Activated B cell treated with CpG ODN at 0.5 μM for 24 hours (primary cell): ENCODE measurements at regions not wholly inside any gene's neighbourhood (a gene's known extent, or its start where the extent isn't known, plus 50 kb on each side); places are given as distances from the start of the nearest gene placed in this dataset.

Experiments used
- ATAC-seq: fragments of 200-7000 bp; cut with Tn5 transposase; one replicate; pipeline ENCODE4 v1.10.0; 2021; ENCODE audit warnings: low read depth, mild to moderate bottlenecking, moderate library complexity
- CTCF ChIA-PET: fragments of 350-600 bp; sonication (Branson Sonifier 250); formaldehyde crosslinking; loops from one replicate; lab custom pipeline; 2021; ENCODE audit warnings: antibody characterized with exemption; lab: Charles Lee
- POLR2A ChIA-PET: fragments of 350-600 bp; sonication (Branson Sonifier 250); formaldehyde crosslinking; loops from one replicate; lab custom pipeline; 2021; ENCODE audit warnings: antibody characterized with exemption; lab: Charles Lee
- DNase-seq: peaks from one replicate; pipeline ENCODE4 v3.0.0; 2022
- H3K27ac Mint-ChIP-seq: one replicate; pipeline ENCODE4 v1.8.0; 2020; ENCODE audit warnings: mixed read lengths
- H3K27me3 Mint-ChIP-seq: one replicate; pipeline ENCODE4 v1.8.0; 2021; ENCODE audit warnings: mixed read lengths
- H3K36me3 Mint-ChIP-seq: one replicate; pipeline ENCODE4 v1.8.0; 2021; ENCODE audit warnings: low read depth, mixed read lengths
- H3K4me1 Mint-ChIP-seq: one replicate; pipeline ENCODE4 v1.8.0; 2021; ENCODE audit warnings: mixed read lengths
- H3K4me3 Mint-ChIP-seq: one replicate; pipeline ENCODE4 v1.8.0; 2020; ENCODE audit warnings: mild to moderate bottlenecking, mixed read lengths
- H3K9me3 Mint-ChIP-seq: one replicate; pipeline ENCODE4 v1.8.0; 2020; ENCODE audit warnings: mixed read lengths
- intact Hi-C: fragments of 100-400 bp; cut with micrococcal nuclease; formaldehyde crosslinking; loops from one replicate; pipeline ENCODE4 v1.15.1; 2024
- TF ChIP-seq, protein P1 (sequence below): fragments of 200-600 bp; IDR thresholded peaks from one replicate; pipeline ENCODE4 v1.8.0; 2022; ENCODE audit warnings: antibody characterized with exemption, mild to moderate bottlenecking

DNA sequence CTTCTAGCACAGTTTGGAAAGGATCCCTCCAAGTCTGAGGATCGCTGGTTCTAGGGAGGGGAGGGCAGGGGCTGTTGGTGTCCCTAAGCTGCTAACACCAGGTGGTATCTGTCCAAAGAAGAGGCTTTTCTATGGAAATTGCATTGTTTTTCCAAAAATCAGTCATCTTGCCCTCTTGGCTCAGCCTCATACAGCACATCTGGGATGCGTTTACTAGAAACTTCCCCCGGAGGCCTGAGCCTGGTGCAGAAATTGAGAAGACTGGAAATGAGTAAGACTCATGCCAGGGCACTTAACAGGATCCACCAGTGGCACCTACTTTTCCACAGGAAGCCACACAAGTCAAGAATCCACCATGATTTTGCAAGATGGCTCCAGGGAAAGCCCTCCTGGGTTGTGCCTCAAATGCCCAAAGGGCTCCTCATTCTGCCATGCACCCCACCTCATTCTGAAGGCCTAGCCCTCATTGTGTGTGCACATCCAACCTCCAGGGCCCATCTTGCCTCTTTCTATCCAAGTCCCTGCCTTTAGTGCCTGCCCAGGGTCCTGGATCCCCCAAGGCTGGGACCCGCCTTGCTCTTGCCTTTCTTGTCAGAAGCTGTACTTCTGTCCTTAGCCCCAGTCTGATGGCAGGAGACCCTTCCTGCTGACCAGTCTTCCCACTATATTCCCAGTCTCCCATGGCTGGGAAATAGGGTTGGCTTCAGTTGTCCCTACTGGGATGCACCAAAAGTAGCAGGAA is 97.6 kb downstream of the MRPL14 start:
- DNase-seq (no peak), ATAC-seq (no peak)
- intact Hi-C loops = no loop called here
- TF ChIP-seq, protein P1, sequence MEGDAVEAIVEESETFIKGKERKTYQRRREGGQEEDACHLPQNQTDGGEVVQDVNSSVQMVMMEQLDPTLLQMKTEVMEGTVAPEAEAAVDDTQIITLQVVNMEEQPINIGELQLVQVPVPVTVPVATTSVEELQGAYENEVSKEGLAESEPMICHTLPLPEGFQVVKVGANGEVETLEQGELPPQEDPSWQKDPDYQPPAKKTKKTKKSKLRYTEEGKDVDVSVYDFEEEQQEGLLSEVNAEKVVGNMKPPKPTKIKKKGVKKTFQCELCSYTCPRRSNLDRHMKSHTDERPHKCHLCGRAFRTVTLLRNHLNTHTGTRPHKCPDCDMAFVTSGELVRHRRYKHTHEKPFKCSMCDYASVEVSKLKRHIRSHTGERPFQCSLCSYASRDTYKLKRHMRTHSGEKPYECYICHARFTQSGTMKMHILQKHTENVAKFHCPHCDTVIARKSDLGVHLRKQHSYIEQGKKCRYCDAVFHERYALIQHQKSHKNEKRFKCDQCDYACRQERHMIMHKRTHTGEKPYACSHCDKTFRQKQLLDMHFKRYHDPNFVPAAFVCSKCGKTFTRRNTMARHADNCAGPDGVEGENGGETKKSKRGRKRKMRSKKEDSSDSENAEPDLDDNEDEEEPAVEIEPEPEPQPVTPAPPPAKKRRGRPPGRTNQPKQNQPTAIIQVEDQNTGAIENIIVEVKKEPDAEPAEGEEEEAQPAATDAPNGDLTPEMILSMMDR = no peak
- no peaks in the 10 kb centered on the region for H3K4me1 Mint-ChIP-seq
- no peak overlapping the region for H3K27ac Mint-ChIP-seq
- no peaks in the 10 kb centered on the region for H3K36me3 Mint-ChIP-seq
- ChIA-PET CTCF (no interaction called here), POLR2A (no interaction called here)
- no peaks in the 10 kb centered on the region for H3K9me3 Mint-ChIP-seq
- peaks cover 30% of the 10 kb centered on the region for H3K27me3 Mint-ChIP-seq
- no peak overlapping the region for H3K4me3 Mint-ChIP-seq

DNA sequence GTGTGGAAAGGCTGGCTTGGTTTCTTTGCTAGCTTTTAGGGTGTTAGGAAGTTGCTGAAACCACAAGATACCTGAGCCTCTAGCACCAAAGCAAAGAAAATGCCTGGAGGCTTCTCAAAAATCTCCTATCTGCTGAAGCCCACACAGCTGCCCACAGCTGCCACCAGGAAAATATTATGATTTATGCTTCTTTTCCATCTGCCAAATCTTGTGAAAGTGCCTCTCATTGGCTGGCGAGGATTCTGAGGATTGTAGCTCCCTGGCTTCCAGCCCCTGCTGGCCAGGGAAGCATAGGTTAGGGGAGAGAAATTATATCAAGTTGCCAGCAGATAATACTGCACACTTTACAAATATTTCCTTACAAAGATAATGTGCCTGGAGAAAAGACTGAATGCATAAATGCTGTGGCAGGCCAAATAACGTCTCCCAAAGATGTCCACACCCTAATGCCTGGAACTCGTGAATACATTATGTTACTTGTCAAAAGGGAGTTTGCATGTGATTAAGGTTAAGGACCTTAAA is 98.4 kb downstream of the MRPL14 start:
- H3K27ac Mint-ChIP-seq = no peak overlapping the region
- CTCF ChIA-PET = no interaction called here
- no peaks in the 10 kb centered on the region for H3K9me3 Mint-ChIP-seq
- H3K4me3 Mint-ChIP-seq = no peak overlapping the region
- no peaks in the 10 kb centered on the region for H3K4me1 Mint-ChIP-seq
- ATAC-seq = no peak
- no peaks in the 10 kb centered on the region for H3K36me3 Mint-ChIP-seq
- H3K27me3 Mint-ChIP-seq = peaks cover 30% of the 10 kb centered on the region
- TF ChIP-seq, protein P1 = no peak
- intact Hi-C loops = no loop called here
- no peak for DNase-seq
- POLR2A ChIA-PET = interaction anchor here (0.7 kb wide), 1 partner anchor 115 kb away, joined by 7 read pairs; no protein-coding TSS in a partner anchor

DNA sequence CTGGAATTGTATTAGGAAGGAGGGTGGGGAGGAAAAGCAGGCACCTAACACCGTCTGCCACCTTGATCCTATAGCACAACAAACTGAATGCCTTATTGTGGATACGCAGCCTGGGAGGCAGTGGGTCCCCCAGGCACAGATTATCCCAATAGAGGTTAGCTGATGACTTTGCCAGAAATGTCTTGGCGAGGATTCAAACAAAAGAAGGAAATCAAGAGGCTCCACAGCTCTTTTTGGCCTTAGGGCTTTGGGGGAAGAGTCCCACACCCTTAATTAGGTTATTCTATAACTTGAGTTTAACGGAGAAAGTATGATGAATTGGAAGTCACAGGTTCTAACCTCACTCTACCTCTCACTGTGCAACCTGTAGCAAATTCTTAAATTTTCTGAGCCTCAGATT is 102.0 kb downstream of the MRPL14 start:
- H3K4me1 Mint-ChIP-seq = no peaks in the 10 kb centered on the region
- TF ChIP-seq, protein P1 = no peak
- ChIA-PET CTCF (no interaction called here), POLR2A (no interaction called here)
- peaks cover 33% of the 10 kb centered on the region for H3K27me3 Mint-ChIP-seq
- H3K27ac Mint-ChIP-seq = no peak overlapping the region
- no peaks in the 10 kb centered on the region for H3K36me3 Mint-ChIP-seq
- no peak for DNase-seq
- H3K4me3 Mint-ChIP-seq = no peak overlapping the region
- intact Hi-C loops = no loop called here
- no peaks in the 10 kb centered on the region for H3K9me3 Mint-ChIP-seq
- no peak for ATAC-seq

DNA sequence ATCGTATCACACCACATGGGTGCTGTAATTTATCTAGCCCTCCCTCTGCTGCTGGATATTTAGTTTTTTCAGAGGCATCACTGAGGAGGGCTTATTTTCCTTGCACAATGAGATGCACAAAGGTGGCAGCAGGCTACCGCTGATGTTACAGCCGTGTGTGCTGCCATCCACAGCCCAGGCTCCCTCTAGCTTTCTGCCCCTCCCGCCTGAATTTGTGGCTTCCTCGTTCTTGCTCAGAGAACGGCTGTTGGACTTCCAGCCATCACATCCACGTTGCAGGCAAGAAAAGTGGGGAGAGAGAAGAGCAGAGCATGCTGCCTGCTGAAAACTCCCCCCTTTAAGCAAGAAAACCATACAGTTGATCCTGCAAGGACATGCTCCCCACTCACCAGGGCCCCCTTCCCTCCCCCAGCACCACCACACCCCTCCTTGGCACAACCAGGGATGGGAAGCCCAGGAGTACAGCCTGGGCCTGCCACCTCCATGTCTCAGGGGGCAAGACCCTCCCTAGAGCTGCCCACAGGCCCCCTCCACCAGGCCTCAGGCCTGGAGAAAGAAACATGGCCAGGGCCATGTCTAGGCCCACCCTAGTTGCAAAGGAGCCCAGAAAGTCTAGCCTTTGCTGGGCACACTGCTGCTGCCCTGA is 102.6 kb downstream of the MRPL14 start:
- H3K36me3 Mint-ChIP-seq = no peaks in the 10 kb centered on the region
- no peak overlapping the region for H3K27ac Mint-ChIP-seq
- H3K4me3 Mint-ChIP-seq = no peak overlapping the region
- no peaks in the 10 kb centered on the region for H3K4me1 Mint-ChIP-seq
- no peak for ATAC-seq
- TF ChIP-seq, protein P1 = no peak
- ChIA-PET CTCF (no interaction called here), POLR2A (no interaction called here)
- no peaks in the 10 kb centered on the region for H3K9me3 Mint-ChIP-seq
- peaks cover 30% of the 10 kb centered on the region for H3K27me3 Mint-ChIP-seq
- DNase-seq = no peak
- intact Hi-C loops = no loop called here

DNA sequence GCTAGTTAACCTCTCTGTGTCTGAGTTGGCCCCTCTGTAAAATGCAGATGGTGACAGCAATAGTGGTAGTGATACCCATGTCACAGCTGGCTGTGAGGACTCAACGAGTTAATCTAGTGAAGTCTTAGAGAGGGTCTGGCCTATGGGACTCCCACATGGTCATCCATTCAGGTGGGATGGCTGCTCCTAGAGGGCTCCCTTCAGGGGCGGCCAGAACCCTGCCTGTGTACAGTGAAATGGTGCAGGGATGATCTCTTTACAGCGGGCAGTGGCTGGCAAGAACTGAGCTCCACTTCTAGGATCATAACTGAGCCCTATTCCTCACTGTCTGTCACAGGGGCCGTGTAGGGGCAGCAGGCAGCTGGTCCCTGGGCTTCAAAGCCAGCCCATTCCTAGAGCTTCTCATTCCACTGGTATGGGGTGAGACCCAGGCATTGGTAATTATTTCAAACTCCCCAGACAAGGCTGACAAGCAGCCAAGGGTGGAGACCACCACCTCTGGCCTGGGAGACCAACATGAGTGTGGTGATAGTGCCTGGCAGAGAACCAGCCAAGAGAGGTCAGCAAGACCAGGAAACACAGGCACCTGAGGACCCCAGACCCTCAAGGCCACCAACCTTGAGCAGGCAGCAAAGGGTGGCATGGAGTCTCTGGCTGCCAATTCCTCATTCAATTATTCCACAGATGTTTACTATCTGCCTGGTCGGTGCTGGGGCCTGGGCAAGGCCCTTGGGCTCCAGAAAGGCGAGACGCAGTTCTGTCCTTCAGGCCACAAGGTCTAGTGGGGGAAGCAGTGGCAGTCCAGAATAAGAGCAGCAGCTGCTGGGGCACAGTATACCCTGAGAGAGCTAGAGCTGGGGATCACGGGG is 103.4 kb downstream of the MRPL14 start:
- Mint-ChIP-seq H3K27me3 (peaks cover 25% of the 10 kb centered on the region), H3K9me3 (no peaks in the 10 kb centered on the region), H3K4me1 (no peaks in the 10 kb centered on the region), H3K27ac (no peak overlapping the region), H3K36me3 (no peaks in the 10 kb centered on the region), H3K4me3 (no peak overlapping the region)
- intact Hi-C loops = no loop called here
- TF ChIP-seq, protein P1 = no peak
- DNase-seq (no peak), ATAC-seq (no peak)
- ChIA-PET CTCF (no interaction called here), POLR2A (no interaction called here)
